Astrocyte of the cerebellum (primary cell): ENCODE measurements at regions not wholly inside any gene's neighbourhood (a gene's known extent, or its start where the extent isn't known, plus 50 kb on each side); places are given as distances from the start of the nearest gene placed in this dataset.

Experiments used
- DNase-seq: peaks from one replicate; pipeline ENCODE4 v3.0.0-alpha.2; 2011; ENCODE audit warnings: low read depth
- H3K4me3 ChIP-seq: 2 replicates; pipeline ENCODE4 v1.5.1; 2011; ENCODE audit warnings: mild to moderate bottlenecking, low read depth, low read length, moderate library complexity
- CTCF ChIP-seq: IDR thresholded peaks from 2 replicates; pipeline ENCODE4 v1.5.1; 2012; ENCODE audit warnings: low read length, low read depth, moderate library complexity, mild to moderate bottlenecking; ENCODE audit errors: missing control alignments
- in situ Hi-C: cut with HindIII; loops from 2 replicates; pipeline ENCODE4 v1.10.0; 2017; ENCODE audit warnings: low sequenced_read_pairs

GRCh38 chr12:13505224-13505623 is 308.7 kb downstream of the EMP1 start:
- DNase-seq, result no peak
- TF ChIP-seq CTCF, result no peak

DNA sequence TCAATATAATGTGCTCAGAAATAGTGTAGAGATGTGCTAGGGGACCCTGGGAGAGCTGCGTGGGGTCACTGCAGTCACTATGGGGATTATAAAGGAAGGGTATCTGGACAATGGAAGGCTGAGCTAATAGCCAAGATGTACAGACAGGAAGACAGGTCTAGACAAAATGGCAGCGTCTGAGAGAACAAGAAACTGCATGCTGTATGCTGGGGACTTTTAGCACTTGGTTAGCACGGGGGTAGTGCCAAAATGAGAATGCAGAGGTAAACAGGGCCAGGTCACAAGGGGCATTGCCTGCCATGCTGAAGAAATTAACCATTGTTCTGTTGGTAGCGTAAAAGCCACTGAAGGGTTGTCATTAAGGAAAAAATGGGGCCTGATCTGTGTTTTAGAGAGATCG is 308.2 kb downstream of the EMP1 start:
- TF ChIP-seq CTCF, result no peak
- DNase-seq, result no peak
- in situ Hi-C loops, result no loop called here
- H3K4me3 ChIP-seq, result no peak overlapping the region

More at GRCh38 chr12:13505224-13505623, 308.7 kb downstream of the EMP1 start:
- in situ Hi-C loops, result no loop called here
- no peak overlapping the region for H3K4me3 ChIP-seq

- in situ Hi-C loops, result no loop called here
- no peak overlapping the region for H3K4me3 ChIP-seq
- TF ChIP-seq CTCF, result no peak
- peak; percentile 19 for DNase-seq
These were observed 307.5 kb downstream of the EMP1 start for GRCh38 chr12:13504074-13504473.

DNA sequence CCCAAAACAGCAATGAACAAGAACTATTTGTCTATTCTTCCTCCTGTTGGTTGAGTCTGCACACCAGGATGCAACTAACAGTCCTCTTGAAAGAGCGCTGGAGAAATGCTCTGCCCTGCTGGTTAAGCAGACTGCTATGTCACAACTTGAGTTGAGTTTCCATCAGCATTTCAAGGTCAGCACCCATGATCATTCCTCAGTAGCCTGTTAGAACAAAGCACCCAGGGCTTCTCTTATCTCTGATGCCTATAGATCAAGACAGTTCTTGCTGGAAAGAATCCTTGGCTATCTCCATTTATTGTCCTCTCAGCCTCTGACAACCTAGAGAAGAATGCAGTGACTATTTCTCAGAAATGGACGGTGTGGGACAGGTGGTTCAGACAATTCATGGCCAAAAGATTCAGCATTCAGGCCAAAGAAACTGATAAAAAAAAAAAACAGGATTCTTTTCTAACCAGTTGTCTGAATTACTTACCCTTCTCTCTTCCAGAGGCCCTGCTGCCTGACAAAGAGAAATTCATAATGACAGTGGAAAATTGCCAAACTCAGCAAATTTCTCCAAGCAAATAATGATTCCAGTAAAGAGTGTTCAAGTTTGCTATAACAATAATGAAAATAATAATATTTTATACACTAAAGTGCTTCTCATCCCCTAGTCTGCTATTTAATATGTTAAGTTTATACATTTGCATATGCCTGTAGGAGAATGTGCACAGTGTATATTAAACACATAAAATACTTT is 306.7 kb downstream of the EMP1 start:
- DNase-seq, result no peak
- in situ Hi-C loops, result no loop called here
- no peak overlapping the region for H3K4me3 ChIP-seq
- TF ChIP-seq CTCF, result no peak

DNA sequence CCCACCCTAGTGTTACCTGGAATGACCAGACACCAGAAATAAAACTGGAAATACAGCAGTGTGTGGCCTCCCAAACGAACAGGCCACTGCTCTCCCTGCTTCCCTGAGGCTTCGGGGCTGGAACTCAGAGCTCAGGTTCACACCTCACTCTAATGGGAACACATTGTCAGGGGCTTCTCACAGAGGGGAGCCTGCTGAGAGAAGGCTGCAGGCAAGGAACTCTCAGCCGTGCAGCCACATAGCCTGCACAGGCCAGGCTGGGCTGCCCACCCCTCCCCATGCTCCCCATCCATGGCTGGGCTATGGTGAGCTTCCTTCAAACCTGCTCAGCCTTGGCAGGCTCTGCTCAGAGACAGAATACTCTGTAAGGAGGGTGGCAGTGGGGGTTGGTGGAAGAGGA is 302.5 kb downstream of the EMP1 start:
- DNase-seq, result no peak
- in situ Hi-C loops, result no loop called here
- H3K4me3 ChIP-seq, result no peak overlapping the region
- no peak for TF ChIP-seq CTCF

DNA sequence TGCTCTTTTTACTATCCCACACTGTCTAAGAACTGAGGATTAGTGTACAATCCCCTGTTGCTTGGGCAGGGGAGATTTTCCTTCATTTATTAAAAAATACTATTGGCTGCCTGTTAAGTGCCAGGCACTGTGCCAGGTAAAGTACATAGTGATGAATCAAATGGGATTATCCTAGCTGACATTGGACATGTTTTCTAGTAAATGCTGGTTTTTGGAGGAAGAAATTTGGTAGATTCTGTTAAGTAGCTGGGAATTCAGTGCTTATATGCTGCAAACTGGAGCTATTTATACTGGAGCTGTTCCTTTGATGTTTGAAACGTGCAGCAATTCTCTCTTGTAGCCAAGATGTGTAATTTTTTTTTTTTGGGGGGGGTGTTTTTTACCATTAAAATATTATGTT is 299.6 kb downstream of the EMP1 start:
- in situ Hi-C loops, result no loop called here
- no peak for DNase-seq
- H3K4me3 ChIP-seq, result no peak overlapping the region
- TF ChIP-seq CTCF, result no peak
